NCI-H82 treated with DMSO at 0.1 percent for 48 hours (cell line): ENCODE measurements at regions not wholly inside any gene's neighbourhood (a gene's known extent, or its start where the extent isn't known, plus 50 kb on each side); places are given as distances from the start of the nearest gene placed in this dataset.

Experiments
- DNase-seq: peaks from one replicate; lab custom pipeline; 2025; ENCODE audit not compliant: unreplicated experiment; lab: John Stamatoyannopoulos, UW

- DNase-seq = no peak
Observed at GRCh38 chr10:126846959-126847358, 58.3 kb upstream of the DOCK1 start.

- DNase-seq = no peak
Observed at GRCh38 chr10:126847666-126848065, 57.6 kb upstream of the DOCK1 start.

DNA sequence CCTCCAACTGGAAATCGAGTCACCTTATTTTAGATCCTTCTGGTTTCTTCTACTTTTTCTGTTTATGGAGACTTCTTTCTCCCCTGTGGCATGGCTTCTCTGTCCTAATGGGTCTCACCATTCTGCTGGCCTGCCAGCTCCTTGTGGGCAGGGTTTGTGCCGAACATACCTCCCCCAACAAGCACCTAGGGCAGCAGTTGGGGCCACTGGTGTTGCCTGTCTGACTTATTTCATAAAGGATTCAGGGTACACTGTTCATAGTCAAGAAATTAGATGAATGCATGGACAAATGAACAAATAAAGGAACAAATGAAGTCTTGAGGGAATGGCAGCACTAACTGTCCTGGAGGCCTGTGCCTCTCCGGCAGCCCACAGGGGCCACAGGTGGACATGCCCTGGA lies 55.6 kb upstream of the DOCK1 start:
- no peak for DNase-seq

DNA sequence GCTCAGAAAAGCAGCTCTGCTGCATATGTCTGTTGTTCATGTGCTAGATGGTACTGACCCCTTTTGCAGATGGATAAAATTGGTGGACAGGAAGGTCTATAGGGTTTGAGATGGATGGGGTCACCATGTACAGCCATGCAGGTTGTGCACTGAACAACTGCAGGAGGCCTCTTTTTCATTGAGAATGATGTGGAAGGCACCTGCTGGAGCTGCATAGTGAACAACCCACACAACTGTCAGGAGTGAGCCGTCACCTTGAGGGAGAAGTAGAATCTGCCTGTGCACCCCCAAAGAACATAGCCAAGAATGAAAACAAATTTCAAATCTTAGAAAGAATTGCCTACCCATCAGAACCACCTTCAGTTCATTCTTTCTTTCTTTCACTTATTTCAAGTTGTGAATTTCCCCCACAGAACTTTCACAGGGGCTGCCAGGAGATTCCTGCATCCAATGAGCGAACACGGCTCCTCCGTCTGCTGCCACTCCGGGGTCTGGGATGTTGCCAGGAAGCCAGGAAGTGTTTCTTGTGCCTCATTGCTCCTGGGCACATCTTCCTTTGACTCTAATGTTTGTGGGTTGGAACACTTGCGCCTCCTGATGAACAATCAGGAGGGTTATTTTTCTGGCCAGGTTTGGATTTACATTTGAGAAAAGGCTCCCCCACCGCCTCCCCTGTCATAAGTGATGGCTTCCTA lies 53.7 kb upstream of the DOCK1 start:
- DNase-seq = no peak

- no peak for DNase-seq
Observed at GRCh38 chr10:126854726-126855495, 50.3 kb upstream of the DOCK1 start.
